Frontal cortex (tissue), 3 donors: ENCODE measurements at regions not wholly inside any gene's neighbourhood (a gene's known extent, or its start where the extent isn't known, plus 50 kb on each side); places are given as distances from the start of the nearest gene placed in this dataset.

ENCODE experiments used
- DNase-seq, 2 donors: peaks; one replicate each; pipeline ENCODE4 v3.0.0; 2012; ENCODE audit warnings: low spot score in 2 of 2
- FAIRE-seq: peaks from 2 replicates; lab custom pipeline; 2012; peaks lifted over from hg19 to GRCh38; lab: Jason Lieb, UNC
- donor health status: control.
- donor health status: control.
- donor health status: control.

DNA sequence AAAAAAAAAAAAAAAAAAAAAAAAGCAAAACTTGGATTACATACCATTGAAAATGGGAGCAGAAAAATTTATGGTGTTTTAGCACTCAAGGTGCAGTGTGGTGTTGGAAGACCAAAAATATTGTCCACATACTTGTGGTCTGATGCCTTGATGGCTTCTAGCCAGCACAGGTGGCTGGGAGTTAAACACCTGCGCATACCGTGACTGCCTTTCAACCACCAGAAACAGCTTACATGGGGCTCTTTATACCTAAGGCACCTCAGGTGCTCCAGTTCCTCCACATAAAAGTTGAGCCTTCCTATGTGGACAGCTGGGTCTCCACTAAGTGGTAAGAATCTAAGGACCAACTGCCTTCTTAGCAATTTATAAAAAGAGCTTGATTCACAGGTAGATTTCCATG lies 802.6 kb upstream of the CELF4 start:
- DNase-seq: no peak
- FAIRE-seq: no peak

GRCh38 chr18:38367473-38367872 lies 801.9 kb upstream of the CELF4 start:
- no peak for DNase-seq
- FAIRE-seq: no peak

DNA sequence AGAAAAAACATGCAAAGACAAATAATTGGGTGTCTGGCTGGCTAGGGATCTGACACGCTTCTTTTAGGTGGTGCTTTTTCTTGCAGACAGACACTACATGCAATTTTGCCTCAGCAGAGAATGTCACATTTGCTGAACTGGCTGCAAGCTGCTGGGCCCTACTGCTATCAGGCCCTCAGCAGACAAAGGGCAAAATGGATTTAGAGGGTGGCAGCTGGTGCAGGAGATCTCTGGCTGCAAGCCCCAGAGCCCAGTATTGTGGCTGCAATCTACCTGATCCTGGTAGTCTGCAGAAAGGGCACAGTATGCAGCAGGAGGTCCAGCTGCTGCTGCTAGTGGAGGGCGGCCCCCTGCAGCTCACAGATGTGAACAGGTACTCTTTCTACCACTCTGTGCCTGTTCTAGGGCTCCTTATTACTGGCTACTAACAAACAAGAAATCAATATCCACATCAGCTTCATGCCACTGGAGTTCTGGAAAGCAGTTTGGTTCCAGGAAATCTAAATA lies 796.7 kb upstream of the CELF4 start:
- FAIRE-seq: no peak

GRCh38 chr18:38358805-38359657 lies 793.4 kb upstream of the CELF4 start:
- FAIRE-seq (no peak), DNase-seq (no peak)

More for the DNA sequence above, 796.7 kb upstream of the CELF4 start:
- DNase-seq: no peak

- DNase-seq (no peak), FAIRE-seq (no peak)
Measured at GRCh38 chr18:38353149-38353548, 787.6 kb upstream of the CELF4 start.

- DNase-seq (no peak), FAIRE-seq (no peak)
Measured at GRCh38 chr18:38350141-38350540, 784.5 kb upstream of the CELF4 start.

- no peak for DNase-seq
- FAIRE-seq: no peak
Measured at GRCh38 chr18:38330573-38330972, 765.0 kb upstream of the CELF4 start.

DNA sequence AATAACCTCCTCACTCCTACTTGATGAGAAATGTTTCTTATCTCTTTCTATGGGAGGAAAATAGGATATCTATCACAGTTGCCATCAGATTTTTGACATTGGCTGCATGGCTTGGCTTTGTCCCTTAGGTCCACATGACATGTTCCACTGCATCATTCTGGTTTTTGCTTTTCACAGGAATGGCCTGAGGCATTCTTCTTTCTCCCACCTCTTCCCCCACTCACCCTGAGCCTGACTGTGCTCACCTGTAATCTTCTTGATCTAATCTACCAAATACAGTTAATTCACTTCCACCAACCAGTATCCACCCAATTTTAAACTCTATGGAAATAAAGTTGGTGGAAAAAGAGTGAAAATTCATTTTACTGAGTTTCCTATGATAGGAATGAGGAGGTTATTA lies 763.5 kb upstream of the CELF4 start:
- DNase-seq (no peak), FAIRE-seq (no peak)

DNA sequence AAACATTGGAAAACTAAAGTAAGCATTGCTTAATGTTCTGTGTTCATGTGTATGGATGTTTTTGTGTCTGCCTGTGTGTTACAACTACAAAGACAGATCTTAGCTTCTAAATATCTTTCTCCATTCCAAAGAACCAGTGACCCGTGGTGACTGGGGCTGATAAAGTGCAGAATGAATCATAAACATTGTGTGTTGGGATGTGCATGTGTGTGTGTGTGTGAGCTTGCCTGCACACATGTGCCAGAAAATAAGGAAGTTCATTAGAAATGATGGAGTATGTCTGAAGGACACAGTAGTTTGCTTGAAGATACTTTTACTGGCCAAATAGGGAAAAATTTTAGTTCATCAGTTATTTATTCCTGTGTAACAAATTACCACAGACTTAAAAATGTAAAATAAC lies 756.6 kb upstream of the CELF4 start:
- DNase-seq: no peak
- FAIRE-seq: no peak

DNA sequence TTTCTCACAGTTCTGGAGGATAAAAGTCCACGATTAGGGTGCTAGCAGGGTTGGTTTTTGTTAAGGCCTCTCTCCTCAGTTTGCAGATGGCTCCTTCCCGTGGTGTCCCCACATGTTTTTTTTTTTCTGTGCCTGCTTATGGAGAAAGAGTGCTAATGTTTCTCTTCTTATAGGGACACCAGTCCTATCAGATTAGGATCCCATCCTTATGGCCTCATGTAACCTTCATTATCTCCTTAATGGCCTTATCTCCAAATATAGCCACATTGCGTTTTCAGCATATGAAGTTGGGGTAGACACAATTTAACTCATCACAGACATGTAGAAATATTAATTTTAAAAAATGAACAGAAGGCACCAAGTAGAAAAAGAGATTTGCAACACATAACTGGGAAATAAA lies 755.7 kb upstream of the CELF4 start:
- DNase-seq (no peak), FAIRE-seq (no peak)

- FAIRE-seq: no peak
- DNase-seq: no peak
Measured at GRCh38 chr18:38318416-38318815, 752.8 kb upstream of the CELF4 start.

- DNase-seq (no peak), FAIRE-seq (no peak)
Measured at GRCh38 chr18:38313831-38314230, 748.2 kb upstream of the CELF4 start.

DNA sequence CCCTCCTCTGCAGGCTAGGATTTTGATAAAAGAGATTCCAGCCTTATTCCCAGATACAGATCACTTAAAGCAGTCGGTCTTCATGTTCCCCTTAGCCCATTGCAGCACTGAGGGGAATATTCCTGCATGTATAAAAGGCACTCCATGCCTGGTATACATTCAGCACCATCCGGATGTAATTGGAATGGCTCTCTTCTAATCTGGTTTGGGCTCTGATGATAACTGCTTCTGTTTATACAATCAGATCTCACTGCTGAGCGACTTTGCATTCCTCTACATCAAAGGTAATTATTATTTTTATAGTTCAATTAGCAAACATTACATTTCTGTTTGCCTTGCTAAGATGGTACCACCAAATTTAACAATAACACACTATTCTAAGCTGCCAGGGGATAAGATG lies 746.9 kb upstream of the CELF4 start:
- FAIRE-seq (no peak), DNase-seq (no peak)

GRCh38 chr18:38310936-38311335 lies 745.3 kb upstream of the CELF4 start:
- FAIRE-seq (no peak), DNase-seq (no peak)

- FAIRE-seq: no peak
- DNase-seq: no peak
Measured at GRCh38 chr18:38307914-38308313, 742.3 kb upstream of the CELF4 start.

DNA sequence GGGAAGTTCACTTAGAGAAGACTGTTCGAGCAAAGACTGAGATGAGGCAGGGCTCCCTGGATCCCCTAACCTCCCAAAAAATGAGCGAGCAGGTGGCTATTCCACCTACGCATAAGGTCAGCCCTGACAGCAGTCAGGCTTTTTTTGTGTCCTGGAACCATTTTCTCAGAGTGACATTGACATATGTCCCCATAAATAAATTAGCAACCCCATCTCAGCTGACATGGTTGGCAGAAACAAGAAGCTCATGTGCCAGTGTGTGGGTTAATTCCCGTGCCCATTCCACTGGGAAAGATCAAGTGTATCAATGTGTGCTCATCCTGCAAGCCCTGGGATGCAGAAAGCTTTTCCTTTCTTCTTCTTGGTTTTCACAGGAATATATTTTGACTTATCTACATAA lies 740.4 kb upstream of the CELF4 start:
- FAIRE-seq (no peak), DNase-seq (no peak)

DNA sequence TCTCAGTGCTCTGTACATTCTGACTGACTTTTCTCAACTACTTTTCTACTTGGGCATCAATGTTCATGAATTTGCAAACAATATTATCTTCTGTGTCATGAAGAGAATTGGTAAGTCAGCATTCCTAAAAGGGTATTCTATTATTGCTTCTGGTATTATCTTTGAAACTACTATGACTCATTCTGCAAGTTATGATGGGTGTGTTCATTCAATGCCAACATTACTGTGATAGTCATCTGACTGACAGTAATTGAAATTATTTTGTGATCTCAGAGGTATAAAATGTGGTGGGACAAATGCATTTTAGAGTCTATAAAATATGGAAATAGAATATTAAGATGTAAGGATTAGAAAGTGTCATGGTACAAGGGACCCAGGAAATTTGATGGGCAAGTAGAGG lies 736.0 kb upstream of the CELF4 start:
- no peak for FAIRE-seq
- no peak for DNase-seq

DNA sequence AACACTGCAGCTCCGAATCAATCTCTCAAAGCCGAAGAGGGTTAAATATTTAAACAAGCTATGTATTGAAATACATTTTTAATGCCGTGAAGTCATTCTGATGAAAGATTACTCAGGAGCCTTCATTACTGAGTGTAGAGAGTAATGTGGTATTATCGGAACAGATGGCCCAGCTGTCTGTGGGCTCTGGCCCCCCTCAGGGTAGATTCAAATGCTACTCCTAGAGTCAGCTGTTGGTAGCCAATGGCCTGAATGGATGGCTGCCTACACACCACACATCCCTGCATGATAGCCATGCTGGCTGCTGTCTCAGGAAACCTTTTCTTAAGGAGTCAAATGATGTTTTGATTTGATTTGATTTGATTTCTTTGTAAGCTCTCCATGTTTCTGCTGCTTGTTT lies 732.3 kb upstream of the CELF4 start:
- FAIRE-seq: no peak
- no peak for DNase-seq

- DNase-seq: no peak
- FAIRE-seq: no peak
Measured at GRCh38 chr18:38290229-38290628, 724.6 kb upstream of the CELF4 start.

- DNase-seq (no peak), FAIRE-seq (no peak)
Measured at GRCh38 chr18:38284972-38285371, 719.4 kb upstream of the CELF4 start.

- FAIRE-seq (no peak), DNase-seq (no peak)
Measured at GRCh38 chr18:38263066-38263465, 697.5 kb upstream of the CELF4 start.

DNA sequence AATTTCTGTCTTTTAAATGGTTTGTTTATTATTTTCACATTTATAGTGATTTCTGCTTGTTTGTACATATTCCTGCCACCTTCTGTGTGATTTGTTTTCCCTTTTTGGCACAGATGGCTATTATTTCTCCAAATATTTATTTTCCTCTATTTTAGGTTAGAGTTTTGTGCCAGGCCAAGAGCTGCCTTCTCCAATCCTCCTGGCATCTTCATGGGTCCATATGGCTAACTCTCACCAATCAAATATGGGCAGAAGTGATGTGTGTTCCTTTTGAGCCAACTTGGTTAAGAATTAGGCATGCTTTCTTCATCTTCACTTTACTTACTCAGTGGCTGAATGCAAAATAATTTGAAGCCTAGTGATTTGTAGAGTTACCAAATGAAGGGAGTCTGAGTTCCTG lies 697.1 kb upstream of the CELF4 start:
- FAIRE-seq: no peak
- no peak for DNase-seq
